ENCODE measurements at regions not wholly inside any gene's neighbourhood (a gene's known extent, or its start where the extent isn't known, plus 50 kb on each side); places are given as distances from the start of the nearest gene placed in this dataset.
"Not testable (repeated sequence)": the region's sequence is repeated elsewhere in the genome, so short reads cannot be mapped to it uniquely, and the experiment has no call there.

DNA sequence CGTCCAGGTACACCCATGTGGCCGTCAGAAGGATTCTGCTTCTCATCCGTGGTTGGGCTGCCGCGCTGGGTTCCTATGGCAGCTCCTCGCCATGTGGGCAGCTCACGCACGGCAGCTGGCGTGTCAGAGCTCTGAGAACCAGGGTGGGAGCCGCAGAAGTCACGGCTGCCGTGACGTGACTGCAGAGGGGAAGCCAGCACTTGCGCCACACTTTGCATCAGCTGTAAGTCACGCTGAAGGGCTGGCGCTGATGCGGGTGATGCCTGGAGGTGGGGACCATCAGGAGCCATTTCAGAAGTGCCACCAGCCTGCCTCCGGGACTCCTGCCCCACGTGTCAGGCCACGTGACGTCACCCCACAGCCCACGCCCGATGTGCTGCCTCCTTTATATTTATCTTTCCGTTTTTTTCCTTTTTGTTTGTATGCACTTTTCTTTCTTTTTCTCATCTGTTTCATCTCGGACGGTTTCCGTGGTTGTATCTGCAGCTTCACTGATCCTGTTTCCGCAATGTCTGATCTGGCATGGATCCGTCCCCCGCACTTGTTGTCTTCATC is 133.2 kb downstream of the IGLL1 start:
- DNase-seq (ENCODE audit: low spot score), result no peak
- no peaks in the 10 kb centered on the region for H3K27me3 ChIP-seq (ENCODE audit: insufficient read depth, poor library complexity, severe bottlenecking)
- no peaks in the 10 kb centered on the region for H3K36me3 ChIP-seq (ENCODE audit: low read depth)
- ATAC-seq (ENCODE audit: low read depth), result no peak
- H3K27ac ChIP-seq (ENCODE audit: poor library complexity, severe bottlenecking), result no peak overlapping the region
- TF ChIP-seq, protein P1, sequence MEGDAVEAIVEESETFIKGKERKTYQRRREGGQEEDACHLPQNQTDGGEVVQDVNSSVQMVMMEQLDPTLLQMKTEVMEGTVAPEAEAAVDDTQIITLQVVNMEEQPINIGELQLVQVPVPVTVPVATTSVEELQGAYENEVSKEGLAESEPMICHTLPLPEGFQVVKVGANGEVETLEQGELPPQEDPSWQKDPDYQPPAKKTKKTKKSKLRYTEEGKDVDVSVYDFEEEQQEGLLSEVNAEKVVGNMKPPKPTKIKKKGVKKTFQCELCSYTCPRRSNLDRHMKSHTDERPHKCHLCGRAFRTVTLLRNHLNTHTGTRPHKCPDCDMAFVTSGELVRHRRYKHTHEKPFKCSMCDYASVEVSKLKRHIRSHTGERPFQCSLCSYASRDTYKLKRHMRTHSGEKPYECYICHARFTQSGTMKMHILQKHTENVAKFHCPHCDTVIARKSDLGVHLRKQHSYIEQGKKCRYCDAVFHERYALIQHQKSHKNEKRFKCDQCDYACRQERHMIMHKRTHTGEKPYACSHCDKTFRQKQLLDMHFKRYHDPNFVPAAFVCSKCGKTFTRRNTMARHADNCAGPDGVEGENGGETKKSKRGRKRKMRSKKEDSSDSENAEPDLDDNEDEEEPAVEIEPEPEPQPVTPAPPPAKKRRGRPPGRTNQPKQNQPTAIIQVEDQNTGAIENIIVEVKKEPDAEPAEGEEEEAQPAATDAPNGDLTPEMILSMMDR (IDR thresholded peaks at IDR 0.05; ENCODE audit: poor library complexity, severe bottlenecking), result no peak
- no peak overlapping the region for H3K4me3 ChIP-seq (ENCODE audit: severe bottlenecking)
- H3K9me3 ChIP-seq (ENCODE audit: severe bottlenecking), result no peaks in the 10 kb centered on the region
- H3K4me1 ChIP-seq (ENCODE audit: insufficient read depth, poor library complexity, severe bottlenecking), result no peaks in the 10 kb centered on the region

DNA sequence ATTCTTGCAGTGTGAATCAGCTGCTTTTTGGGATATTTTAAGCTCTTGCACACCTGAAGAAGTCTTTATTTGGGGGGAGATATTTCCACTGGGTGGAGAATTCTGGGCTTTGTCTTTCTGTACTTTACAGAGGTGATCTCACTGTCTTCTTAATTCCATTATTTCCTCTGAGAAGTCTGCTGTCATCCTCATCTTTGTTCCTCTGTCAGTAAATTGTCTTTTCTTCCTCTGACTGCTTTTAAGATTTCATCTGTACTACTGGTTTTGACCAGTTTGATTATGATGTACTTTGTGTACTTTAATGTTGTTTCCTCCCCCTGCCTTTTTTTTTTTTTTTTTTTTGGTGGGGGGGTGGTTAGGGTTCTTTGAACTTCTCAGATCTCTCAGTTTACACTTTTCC is 133.9 kb downstream of the IGLL1 start:
- not testable (repeated sequence) for H3K4me1 ChIP-seq (ENCODE audit: insufficient read depth, poor library complexity, severe bottlenecking); DNase-seq (ENCODE audit: low spot score); H3K27ac ChIP-seq (ENCODE audit: poor library complexity, severe bottlenecking); H3K36me3 ChIP-seq (ENCODE audit: low read depth); H3K9me3 ChIP-seq (ENCODE audit: severe bottlenecking); H3K27me3 ChIP-seq (ENCODE audit: insufficient read depth, poor library complexity, severe bottlenecking); H3K4me3 ChIP-seq (ENCODE audit: severe bottlenecking); ATAC-seq (ENCODE audit: low read depth)

DNA sequence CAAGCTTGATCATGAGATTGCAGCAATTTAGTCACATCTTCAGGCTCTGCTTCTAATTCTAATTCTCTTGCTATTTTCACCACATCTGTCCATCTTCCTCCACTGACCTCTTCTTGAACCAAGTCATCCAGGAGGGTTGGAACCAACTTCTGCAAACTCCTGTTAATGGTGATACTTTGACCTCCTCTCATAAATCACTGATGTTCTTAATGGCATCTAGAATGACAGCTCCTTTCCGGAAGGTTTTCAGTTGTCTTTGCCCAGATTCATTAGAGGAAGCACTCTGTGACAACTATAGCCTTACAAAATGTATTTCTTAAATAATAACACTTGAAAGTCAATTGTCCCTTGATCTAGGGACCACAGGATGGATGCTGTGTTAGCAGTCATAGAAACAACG is 136.2 kb downstream of the IGLL1 start:
- H3K27me3 ChIP-seq (ENCODE audit: insufficient read depth, poor library complexity, severe bottlenecking); DNase-seq (ENCODE audit: low spot score): not testable (repeated sequence)

DNA sequence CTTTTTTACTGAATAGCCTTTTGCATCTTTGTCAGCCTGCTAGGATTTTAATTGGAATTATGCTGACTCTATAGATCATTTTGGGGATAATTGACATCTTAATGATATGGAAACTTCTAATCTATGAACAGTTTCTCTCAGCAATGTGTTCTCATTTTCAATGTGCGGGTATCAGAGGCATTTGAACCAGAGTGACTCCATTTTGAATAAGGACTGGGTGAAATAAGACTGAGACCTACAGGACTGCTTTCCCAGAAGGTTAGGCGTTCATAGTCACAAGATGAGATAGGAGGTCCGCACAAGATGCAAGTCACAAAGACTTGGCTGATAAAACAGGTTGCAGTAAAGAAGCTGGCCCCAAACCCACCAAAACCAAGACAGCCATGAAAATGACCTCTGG is 140.5 kb downstream of the IGLL1 start:
- not testable (repeated sequence) for H3K27me3 ChIP-seq (ENCODE audit: insufficient read depth, poor library complexity, severe bottlenecking); H3K36me3 ChIP-seq (ENCODE audit: low read depth); H3K4me1 ChIP-seq (ENCODE audit: insufficient read depth, poor library complexity, severe bottlenecking); ATAC-seq (ENCODE audit: low read depth); H3K27ac ChIP-seq (ENCODE audit: poor library complexity, severe bottlenecking); H3K4me3 ChIP-seq (ENCODE audit: severe bottlenecking); H3K9me3 ChIP-seq (ENCODE audit: severe bottlenecking); DNase-seq (ENCODE audit: low spot score)

More for the DNA sequence above, 136.2 kb downstream of the IGLL1 start:
- ATAC-seq (ENCODE audit: low read depth); H3K4me1 ChIP-seq (ENCODE audit: insufficient read depth, poor library complexity, severe bottlenecking); H3K36me3 ChIP-seq (ENCODE audit: low read depth); H3K27ac ChIP-seq (ENCODE audit: poor library complexity, severe bottlenecking); H3K9me3 ChIP-seq (ENCODE audit: severe bottlenecking); H3K4me3 ChIP-seq (ENCODE audit: severe bottlenecking): not testable (repeated sequence)

DNA sequence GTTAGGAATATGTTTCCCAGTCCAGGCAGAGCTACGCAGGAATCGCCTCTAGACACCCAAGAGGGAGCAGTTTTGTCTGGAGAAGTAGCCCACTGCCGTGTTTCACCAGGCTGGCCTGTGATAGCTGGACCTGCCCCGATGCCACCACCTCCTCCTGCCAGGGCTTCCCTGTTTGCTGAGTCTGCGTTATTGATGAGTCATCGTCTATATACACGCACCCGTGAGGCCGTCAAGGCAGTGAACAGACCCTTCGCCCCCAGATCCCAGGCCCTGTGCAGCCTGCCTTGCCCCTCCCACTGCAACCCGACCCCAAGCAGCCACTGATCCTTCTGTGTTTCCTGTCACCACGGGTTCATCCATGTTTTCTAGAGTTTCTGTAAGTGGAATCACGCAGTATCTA is 141.9 kb downstream of the IGLL1 start:
- Histone ChIP-seq H3K9me3 (ENCODE audit: severe bottlenecking) (no peaks in the 10 kb centered on the region), H3K27me3 (ENCODE audit: insufficient read depth, poor library complexity, severe bottlenecking) (no peaks in the 10 kb centered on the region), H3K4me1 (ENCODE audit: insufficient read depth, poor library complexity, severe bottlenecking) (no peaks in the 10 kb centered on the region), H3K4me3 (ENCODE audit: severe bottlenecking) (no peak overlapping the region), H3K27ac (ENCODE audit: poor library complexity, severe bottlenecking) (no peak overlapping the region), H3K36me3 (ENCODE audit: low read depth) (no peaks in the 10 kb centered on the region)
- DNase-seq (ENCODE audit: low spot score) (no peak), ATAC-seq (ENCODE audit: low read depth) (no peak)
- TF ChIP-seq, protein P1 (IDR thresholded peaks at IDR 0.05; ENCODE audit: poor library complexity, severe bottlenecking), result no peak

DNA sequence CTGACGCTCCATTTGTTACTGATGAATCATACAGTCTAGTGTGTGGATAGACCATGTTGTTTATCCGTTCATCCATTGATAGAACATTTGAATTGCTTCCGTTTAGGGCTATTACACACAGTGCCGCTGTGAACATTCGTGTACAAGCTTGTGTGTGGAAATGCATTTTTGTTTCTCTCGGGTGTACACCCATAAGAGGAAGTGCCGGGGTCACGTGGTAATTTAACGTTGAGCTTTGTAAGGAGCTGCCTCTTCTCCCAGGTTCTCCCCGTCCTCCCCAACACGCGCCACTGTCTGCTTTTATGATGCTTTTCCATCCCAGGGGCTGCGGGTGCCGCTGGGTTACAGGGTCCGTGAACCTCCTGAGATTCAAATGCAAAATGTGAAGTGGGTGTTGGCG is 142.3 kb downstream of the IGLL1 start:
- TF ChIP-seq, protein P1 (IDR thresholded peaks at IDR 0.05; ENCODE audit: poor library complexity, severe bottlenecking), result no peak
- H3K27me3 ChIP-seq (ENCODE audit: insufficient read depth, poor library complexity, severe bottlenecking), result no peaks in the 10 kb centered on the region
- H3K9me3 ChIP-seq (ENCODE audit: severe bottlenecking), result no peaks in the 10 kb centered on the region
- H3K27ac ChIP-seq (ENCODE audit: poor library complexity, severe bottlenecking), result no peak overlapping the region
- ATAC-seq (ENCODE audit: low read depth), result no peak
- H3K4me1 ChIP-seq (ENCODE audit: insufficient read depth, poor library complexity, severe bottlenecking), result no peaks in the 10 kb centered on the region
- H3K36me3 ChIP-seq (ENCODE audit: low read depth), result no peaks in the 10 kb centered on the region
- no peak for DNase-seq (ENCODE audit: low spot score)
- H3K4me3 ChIP-seq (ENCODE audit: severe bottlenecking), result no peak overlapping the region

DNA sequence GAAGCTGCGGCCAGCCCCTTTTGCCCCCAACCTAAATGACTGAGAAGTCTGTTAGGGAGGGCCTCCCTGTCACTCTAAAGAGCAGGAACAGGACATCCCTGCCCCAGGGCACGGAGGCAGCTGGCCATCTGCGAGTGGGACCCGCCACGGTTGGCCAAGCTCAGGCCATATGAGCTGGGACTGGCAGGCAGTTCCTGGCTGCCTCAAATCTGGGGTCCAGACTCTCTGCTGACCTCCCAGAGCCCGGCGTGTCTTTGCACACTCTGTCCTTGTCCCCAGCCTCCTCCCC is 143.0 kb downstream of the IGLL1 start:
- H3K27ac ChIP-seq (ENCODE audit: poor library complexity, severe bottlenecking); ATAC-seq (ENCODE audit: low read depth); H3K9me3 ChIP-seq (ENCODE audit: severe bottlenecking); H3K36me3 ChIP-seq (ENCODE audit: low read depth); H3K4me1 ChIP-seq (ENCODE audit: insufficient read depth, poor library complexity, severe bottlenecking); H3K4me3 ChIP-seq (ENCODE audit: severe bottlenecking); DNase-seq (ENCODE audit: low spot score); H3K27me3 ChIP-seq (ENCODE audit: insufficient read depth, poor library complexity, severe bottlenecking): not testable (repeated sequence)

DNA sequence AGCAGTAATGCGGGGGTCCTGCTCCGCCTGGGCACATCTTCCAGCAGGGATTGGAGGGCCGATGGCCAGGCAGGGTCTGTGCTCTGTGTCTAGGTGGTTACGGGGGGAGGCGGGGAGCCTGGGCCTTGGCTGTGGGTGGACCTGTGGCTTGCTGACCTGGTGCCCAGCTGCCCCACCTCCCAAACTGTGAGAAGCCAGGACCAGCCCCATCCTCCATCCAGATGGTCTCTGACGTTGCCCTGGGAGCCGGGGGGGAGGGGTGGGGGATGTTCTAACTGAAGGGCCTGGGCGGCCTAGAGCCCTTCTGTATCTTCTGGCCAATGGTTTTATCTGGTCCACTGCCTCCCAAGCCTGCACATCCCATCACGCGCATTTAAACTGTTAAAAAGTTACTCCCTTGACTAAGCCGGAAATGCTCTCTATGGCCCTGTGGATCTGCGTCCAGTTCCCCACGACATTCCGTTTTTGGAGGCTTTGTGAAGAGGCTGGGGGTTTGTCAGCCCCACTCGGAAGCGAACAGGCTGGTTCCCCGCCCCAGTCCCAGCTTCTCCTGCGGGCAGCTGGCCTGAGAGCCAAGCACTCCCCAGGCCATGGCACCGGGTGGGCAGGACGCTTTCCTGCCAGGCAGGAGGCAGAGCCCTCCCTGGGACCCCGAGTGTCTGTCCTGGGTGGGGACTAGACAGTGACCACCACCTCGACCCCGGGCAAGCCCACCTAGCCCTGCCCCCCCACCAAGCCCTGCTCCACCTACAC is 143.6 kb downstream of the IGLL1 start:
- H3K36me3 ChIP-seq (ENCODE audit: low read depth); ATAC-seq (ENCODE audit: low read depth); DNase-seq (ENCODE audit: low spot score); H3K27ac ChIP-seq (ENCODE audit: poor library complexity, severe bottlenecking); H3K9me3 ChIP-seq (ENCODE audit: severe bottlenecking); H3K27me3 ChIP-seq (ENCODE audit: insufficient read depth, poor library complexity, severe bottlenecking); H3K4me3 ChIP-seq (ENCODE audit: severe bottlenecking); H3K4me1 ChIP-seq (ENCODE audit: insufficient read depth, poor library complexity, severe bottlenecking): not testable (repeated sequence)

DNA sequence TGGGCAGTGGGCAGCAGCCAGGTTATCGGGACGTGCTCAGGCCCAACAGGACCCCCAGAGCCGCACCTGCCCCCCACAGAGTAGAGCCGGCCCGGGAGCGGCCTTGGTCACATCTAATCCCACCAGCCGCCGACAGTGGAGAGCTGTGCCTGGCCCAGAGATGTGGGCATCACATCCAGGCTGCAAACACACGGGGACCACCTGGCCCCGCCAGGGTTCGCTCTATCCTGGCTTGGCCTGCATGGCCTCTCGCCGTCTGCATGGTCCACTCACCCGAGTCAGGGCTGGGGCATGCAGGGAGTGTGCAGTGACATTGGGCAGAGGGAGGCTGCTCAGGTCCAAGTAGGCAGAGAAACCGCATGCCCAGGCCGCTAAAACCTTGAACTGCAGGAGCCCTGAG is 144.9 kb downstream of the IGLL1 start:
- H3K36me3 ChIP-seq (ENCODE audit: low read depth); H3K4me1 ChIP-seq (ENCODE audit: insufficient read depth, poor library complexity, severe bottlenecking); H3K27me3 ChIP-seq (ENCODE audit: insufficient read depth, poor library complexity, severe bottlenecking): not testable (repeated sequence)

More for the DNA sequence above, 144.9 kb downstream of the IGLL1 start:
- ATAC-seq (ENCODE audit: low read depth); DNase-seq (ENCODE audit: low spot score); H3K4me3 ChIP-seq (ENCODE audit: severe bottlenecking); H3K9me3 ChIP-seq (ENCODE audit: severe bottlenecking); H3K27ac ChIP-seq (ENCODE audit: poor library complexity, severe bottlenecking): not testable (repeated sequence)

All from RWPE2 (cell line).